ENCODE measurements at regions not wholly inside any gene's neighbourhood (a gene's known extent, or its start where the extent isn't known, plus 50 kb on each side); places are given as distances from the start of the nearest gene placed in this dataset.

DNA sequence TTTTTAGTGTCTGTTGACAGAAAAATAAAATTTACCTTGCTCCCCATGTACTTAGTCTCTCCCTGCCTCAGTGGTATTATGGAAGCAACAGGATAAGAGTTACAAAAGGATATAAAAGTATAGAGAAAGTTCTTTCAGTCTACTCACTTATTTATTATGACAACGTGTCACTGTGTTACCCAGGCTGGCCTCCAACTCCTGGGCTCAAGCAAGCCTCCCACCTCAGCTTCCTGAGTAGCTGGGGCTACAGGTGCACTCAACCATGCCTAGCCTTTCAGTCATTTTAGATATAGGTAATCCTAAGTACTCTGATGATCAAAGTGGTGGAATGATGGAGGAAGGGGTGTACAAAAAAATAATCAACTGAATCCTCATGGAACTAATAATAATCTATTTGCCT, 215.2 kb upstream of the MKLN1 start:
- no peak for DNase-seq

DNA sequence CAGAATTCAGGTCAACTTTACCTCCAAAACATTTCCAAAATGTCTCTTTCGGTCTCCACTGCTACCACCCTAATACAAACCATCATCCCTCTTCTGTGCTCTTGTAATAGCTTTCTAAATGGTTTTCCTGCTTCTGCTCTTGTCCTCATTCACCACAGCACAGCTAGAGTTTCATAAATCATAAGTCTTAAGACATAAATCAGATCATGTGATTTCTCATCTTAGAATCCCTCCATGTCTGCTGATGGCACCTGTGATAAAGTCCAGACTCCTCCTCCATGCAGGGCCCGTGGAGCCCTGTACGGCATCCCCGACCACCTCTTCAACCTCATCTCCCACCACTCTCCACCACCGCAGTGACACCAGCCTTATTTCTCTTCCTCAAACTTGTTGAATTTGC, 212.3 kb upstream of the MKLN1 start:
- no peak for DNase-seq

GRCh38 chr7:131117439-131117838, 210.2 kb upstream of the MKLN1 start:
- DNase-seq = no peak

DNA sequence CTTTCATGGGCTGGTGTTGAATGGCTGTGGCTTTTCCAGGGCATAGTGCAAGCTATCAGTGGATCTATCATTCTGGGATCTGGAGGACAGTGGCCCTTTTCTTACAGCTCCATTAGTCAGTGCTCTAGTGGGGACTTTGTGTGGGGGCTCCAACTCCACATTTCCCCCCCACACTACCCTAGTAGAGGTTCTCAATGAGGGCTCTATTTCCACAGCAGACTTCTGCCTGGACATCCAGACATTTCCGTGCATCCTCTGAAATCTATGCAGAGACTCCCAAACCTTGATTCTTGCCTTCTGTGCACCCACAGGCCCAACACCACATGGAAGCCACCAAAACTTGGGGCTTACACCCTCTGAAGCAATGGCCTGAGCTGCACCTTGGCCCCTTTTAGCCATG, 208.3 kb upstream of the MKLN1 start:
- DNase-seq = no peak

DNA sequence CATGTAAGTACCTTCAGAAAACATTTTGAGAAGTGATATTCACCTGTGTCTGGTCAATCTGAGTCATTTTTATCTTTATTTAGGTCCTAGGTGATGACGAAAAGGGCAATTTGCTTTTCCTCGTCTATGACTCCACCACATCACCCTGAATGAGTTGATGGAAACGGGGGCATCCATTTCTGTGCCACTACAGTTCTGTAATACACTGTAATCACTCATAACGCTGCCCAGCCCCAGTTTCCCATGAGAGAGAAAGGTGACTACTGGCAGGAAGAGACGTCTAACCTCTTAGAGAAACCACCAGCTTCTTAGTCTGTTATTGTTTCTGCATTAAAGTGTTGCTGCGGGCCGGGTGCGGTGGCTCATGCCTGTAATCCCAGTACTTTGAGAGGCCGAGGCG, 205.3 kb upstream of the MKLN1 start:
- DNase-seq = no peak

- no peak for DNase-seq
Observed at GRCh38 chr7:131124001-131124629, 203.6 kb upstream of the MKLN1 start.

DNA sequence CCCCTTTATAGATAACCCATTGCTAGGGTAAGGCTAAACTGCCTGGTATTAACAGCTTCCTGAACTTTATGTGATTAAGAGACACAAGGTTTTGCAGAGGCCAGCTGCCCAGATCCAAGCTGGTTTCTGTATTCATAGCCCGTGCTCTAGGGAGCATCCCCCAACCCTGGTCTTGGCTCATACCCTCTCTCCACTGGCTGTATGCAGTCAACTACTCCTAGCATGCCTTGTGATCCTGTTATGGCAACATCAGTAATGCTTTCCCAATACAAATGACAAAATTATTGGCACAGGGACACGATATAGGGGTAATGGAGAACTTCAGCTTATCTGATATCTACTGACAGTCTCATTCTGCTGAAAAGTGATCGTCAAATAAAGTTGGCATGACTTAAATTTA, 202.8 kb upstream of the MKLN1 start:
- no peak for DNase-seq

- DNase-seq = no peak
Observed at GRCh38 chr7:131130324-131130723, 197.4 kb upstream of the MKLN1 start.

GRCh38 chr7:131131012-131131745, 196.5 kb upstream of the MKLN1 start:
- DNase-seq = no peak

DNA sequence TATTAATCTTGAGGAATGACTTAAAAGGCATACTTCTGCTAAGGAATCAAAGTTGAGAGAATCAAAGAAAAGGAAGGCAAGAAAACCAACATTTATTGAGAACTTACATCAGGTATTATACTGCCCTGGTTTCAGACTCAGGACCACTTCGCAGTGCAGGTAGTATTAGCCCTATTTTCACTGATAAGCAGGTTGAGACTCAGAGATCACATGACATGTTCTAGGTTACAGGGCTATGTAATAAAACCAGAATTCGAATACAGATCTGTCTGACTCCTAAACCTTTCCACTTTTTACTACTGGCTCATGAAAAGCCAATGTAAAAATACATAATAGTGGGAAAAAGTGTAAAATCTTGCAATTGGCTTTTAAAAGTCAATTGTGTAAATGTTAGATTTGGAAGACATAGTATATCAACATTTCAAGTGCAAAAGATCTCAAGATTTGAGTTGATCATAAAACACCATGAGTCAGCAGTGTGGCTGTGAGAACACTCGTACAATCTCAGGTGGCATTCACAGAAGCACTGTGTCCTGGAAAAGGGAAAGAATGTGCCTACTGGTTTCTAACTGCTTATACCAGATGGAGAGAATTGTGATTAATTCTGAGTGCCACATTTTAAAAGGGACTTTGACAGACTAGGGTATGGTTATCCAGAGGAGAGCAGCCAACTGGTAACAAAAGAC, 195.8 kb upstream of the MKLN1 start:
- no peak for DNase-seq

- no peak for DNase-seq
Observed at GRCh38 chr7:131139462-131139861, 188.2 kb upstream of the MKLN1 start.

DNA sequence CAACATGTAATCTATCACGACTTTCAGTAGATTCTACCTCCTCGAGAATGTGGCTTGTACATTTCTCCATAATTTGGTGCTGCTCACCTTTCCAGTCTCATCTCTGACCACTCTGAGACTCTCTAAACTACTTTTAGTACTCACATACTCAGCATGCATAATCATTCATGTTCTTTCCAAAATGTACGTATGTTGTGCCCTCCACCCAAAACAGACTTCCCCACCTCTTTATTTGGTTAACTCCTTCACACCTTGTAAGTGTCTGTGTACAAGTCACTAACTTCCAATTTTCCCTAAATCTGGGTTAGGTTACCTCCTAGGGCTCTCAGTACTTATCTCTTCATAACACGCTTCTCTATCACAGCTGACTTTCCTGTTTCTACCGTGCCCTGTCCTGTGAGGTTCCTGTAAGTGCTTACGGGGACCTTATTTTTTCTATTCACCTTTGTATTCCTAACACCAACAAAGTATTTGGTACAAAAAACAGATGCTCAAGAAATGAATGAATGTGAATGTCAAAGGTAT, 186.2 kb upstream of the MKLN1 start:
- no peak for DNase-seq

- no peak for DNase-seq
Observed at GRCh38 chr7:131143869-131144268, 183.8 kb upstream of the MKLN1 start.

DNA sequence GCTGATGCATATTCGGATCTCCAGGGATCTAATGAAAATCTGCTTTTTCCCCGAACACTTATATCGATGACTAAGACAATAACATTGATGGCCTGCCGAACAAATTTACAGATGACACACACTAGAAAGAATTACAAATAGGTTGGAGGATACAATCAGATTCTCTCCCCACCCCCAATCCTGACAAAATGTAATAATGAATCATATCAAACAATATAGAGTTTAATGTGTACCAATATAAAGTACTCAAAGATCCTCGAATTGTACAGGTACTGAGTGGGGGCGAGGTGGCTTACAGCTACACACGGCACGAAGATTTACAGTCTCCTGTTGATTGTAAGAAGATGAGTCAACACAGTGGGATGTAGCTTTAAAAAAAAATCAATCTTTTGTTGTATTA, 182.7 kb upstream of the MKLN1 start:
- no peak for DNase-seq

- no peak for DNase-seq
Observed at GRCh38 chr7:131145770-131146169, 181.9 kb upstream of the MKLN1 start.

DNA sequence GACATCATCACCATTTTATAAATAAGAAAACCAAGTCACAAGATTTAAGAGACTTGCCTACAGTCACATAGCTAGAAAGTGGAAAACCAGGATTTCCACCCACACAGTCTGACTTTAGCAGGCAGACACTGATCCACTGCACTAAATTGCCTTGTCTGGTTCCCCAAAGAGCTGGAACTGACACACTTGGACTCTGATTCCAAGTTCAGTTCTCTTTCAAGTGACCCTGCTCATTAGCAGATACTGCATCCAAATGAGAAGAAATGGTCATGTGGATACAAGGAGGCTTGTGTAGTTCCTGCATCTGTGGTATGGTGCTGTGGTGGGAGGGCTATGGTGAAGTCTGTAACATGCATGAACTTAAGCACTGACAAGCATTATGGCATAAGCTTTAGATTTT, 180.1 kb upstream of the MKLN1 start:
- DNase-seq = no peak

GRCh38 chr7:131148258-131148657, 179.4 kb upstream of the MKLN1 start:
- no peak for DNase-seq

- no peak for DNase-seq
Observed at GRCh38 chr7:131148708-131149428, 178.8 kb upstream of the MKLN1 start.

DNA sequence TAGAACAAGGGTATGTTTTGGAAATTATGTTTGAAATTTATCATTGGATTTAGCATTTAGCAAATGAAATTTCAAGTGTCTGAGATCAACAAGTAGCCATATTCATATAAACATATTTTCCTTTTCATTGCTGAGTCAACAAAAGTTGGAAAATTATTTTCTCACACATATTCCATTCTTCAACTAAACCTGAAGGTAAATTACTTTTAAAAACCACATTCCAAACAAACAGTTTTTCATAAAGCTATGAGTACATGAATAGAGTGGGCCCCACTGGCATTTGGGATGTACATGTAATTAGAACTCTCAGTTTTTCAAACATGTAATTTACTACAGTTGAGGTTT, 178.3 kb upstream of the MKLN1 start:
- no peak for DNase-seq

DNA sequence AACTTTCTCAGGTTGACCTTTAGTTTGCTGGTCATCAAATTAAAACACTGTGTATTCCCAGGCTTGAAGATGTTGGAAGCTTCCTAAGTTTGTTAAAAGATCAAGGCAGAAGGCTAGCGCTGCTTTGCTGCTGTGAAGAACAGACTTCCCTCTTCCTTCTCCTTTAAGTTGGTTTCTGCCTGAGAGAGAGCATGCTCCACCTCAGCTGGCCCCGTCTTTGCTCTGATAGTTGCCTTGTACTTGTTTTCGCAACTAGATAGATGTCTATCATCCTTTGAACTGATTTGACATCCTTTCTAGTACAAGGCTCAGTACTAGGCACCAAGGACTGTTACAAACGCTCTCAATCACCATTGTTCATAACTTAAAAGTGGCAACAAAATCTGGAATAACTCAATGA, 177.8 kb upstream of the MKLN1 start:
- DNase-seq = no peak

- no peak for DNase-seq
Observed at GRCh38 chr7:131151034-131151433, 176.6 kb upstream of the MKLN1 start.

DNA sequence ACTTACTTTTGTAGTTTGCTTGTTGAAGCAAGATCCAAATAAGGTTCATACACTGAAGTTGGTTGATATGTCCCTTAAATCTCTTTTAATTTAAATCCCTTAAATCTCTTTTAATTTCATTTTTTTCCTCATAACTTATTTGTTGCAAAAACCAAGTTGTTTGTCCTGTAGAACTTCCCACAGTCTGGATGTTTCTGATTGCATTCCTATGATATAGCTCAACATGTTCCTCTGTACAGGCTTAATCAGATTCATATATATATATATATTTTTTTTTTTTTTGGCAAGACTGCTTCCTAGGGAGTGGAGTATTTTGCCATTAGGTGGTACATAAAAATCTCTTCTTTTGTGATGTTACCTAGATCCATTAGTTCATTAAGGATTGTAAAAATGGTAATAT, 174.9 kb upstream of the MKLN1 start:
- no peak for DNase-seq

- DNase-seq = no peak
Observed at GRCh38 chr7:131154380-131154779, 173.3 kb upstream of the MKLN1 start.
